ENCODE measurements at regions not wholly inside any gene's neighbourhood (a gene's known extent, or its start where the extent isn't known, plus 50 kb on each side); places are given as distances from the start of the nearest gene placed in this dataset.

DNA sequence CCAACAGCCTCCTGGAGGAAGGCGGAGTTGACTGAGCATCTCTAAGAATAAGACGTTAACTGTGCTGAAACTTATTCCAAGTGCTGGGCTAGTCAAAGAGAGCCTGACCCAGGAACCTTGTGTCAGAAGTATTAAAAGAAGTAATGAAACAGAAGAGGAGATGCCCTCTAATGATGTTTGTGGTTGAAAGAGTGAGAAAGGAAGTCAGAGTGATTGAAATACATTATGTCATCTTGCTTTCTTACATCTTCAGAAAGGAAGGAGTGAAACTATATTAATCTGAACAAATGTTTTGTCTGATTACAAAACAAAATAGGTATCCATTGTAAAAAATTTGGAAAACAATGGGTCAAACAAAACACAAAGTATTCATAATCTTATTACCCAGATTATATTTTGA lies 460.7 kb downstream of the NTRK2 start:
- H3K9me3 ChIP-seq (ENCODE audit: control insufficient read depth in 1 of 2, insufficient read depth in 1 of 2, low read length in 2 of 2): peaks cover 0 to 11% of the 10 kb centered on the region in 2 experiments
- H3K27me3 Mint-ChIP-seq: no peaks in the 10 kb centered on the region
- ATAC-seq (ENCODE audit: poor library complexity) (no peak), DNase-seq (no peak)
- H3K4me1 Mint-ChIP-seq (ENCODE audit: low read depth): no peaks in the 10 kb centered on the region
- H3K4me3 ChIP-seq (ENCODE audit: low read length): no peak overlapping the region
- no peak overlapping the region for H3K4me3 Mint-ChIP-seq
- intact Hi-C loops (cut with DNase I, micrococcal nuclease): no loop called here
- peaks cover 2% of the 10 kb centered on the region for H3K9me3 Mint-ChIP-seq
- TF ChIP-seq, protein P1, sequence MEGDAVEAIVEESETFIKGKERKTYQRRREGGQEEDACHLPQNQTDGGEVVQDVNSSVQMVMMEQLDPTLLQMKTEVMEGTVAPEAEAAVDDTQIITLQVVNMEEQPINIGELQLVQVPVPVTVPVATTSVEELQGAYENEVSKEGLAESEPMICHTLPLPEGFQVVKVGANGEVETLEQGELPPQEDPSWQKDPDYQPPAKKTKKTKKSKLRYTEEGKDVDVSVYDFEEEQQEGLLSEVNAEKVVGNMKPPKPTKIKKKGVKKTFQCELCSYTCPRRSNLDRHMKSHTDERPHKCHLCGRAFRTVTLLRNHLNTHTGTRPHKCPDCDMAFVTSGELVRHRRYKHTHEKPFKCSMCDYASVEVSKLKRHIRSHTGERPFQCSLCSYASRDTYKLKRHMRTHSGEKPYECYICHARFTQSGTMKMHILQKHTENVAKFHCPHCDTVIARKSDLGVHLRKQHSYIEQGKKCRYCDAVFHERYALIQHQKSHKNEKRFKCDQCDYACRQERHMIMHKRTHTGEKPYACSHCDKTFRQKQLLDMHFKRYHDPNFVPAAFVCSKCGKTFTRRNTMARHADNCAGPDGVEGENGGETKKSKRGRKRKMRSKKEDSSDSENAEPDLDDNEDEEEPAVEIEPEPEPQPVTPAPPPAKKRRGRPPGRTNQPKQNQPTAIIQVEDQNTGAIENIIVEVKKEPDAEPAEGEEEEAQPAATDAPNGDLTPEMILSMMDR (IDR thresholded peaks at IDR 0.05): no peak
- no peaks in the 10 kb centered on the region for H3K27me3 ChIP-seq (ENCODE audit: control insufficient read depth in 1 of 2, insufficient read depth in 2 of 2, low read length in 2 of 2)
- no peak overlapping the region for H3K27ac ChIP-seq (ENCODE audit: low read depth in 1 of 2, low read length in 2 of 2)
- H3K36me3 ChIP-seq (ENCODE audit: insufficient read depth, low read length): no peaks in the 10 kb centered on the region
- H3K36me3 Mint-ChIP-seq (ENCODE audit: low read depth): no peaks in the 10 kb centered on the region
- no peak overlapping the region for H3K27ac Mint-ChIP-seq
- ChIA-PET POLR2A (no interaction called here), CTCF (no interaction called here)
- H3K4me1 ChIP-seq (ENCODE audit: insufficient read depth, low read length): no peaks in the 10 kb centered on the region

DNA sequence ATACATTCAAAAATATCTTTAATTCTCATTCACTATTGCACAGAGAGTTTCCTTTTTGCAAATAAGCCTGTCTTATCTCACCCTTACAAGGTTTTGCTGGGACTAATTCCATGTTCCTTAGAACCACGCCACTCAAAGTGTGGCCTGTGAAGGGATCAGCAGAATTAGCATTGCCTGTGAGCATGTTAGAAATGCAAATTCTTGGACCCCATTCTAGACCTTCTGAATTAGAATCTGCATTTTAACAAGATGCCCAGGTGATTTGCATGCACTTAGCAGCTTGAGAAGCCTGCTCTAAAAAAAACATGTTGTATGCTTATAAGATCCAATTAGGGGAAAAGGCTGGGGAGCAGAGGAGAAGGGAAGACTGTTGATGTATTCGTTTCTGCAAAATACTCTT lies 460.0 kb downstream of the NTRK2 start:
- H3K36me3 Mint-ChIP-seq (ENCODE audit: low read depth): no peaks in the 10 kb centered on the region

DNA sequence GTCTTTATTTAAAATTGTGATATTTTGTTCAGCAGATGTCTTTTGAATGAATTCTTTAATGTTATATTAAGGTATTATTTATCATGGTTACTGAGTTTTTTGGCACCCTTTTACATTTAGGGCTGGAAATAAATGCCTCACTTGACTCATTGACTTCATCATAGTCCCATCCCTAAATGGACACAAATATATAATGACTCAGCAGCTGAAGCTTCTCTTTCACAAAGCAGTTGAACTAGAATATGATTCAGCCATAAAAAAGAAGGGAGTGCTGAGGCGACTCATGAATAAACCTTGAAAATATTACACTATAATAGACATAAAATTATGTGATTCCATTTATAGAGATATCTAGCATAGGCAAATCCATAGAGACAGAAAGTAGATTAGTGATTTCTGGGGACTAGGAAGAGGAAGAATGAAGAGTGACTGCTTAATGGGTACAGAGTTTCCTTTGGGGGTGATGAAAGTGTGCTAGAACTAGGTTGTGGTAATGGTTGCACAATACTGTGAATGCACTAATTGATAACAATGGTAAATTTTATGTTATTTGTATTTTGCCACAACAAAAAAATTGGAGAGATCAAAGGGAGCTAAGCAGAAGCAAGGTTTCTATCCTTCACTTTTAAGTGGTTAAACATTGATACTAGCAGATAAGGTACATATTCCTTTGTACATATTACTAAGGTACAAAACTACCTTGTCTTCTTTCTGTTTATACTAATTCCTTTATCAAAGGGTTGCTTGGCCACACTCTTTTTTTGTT lies 449.6 kb downstream of the NTRK2 start:
- TF ChIP-seq, protein P1 (IDR thresholded peaks at IDR 0.05): no peak
- no peaks in the 10 kb centered on the region for H3K9me3 ChIP-seq (ENCODE audit: control insufficient read depth in 1 of 2, insufficient read depth in 1 of 2, low read length in 2 of 2)
- CTCF ChIA-PET: no interaction called here
- H3K27ac ChIP-seq (ENCODE audit: low read depth in 1 of 2, low read length in 2 of 2): no peak overlapping the region
- Mint-ChIP-seq H3K9me3 (no peaks in the 10 kb centered on the region), H3K27ac (no peak overlapping the region), H3K4me1 (ENCODE audit: low read depth) (no peaks in the 10 kb centered on the region), H3K36me3 (ENCODE audit: low read depth) (no peaks in the 10 kb centered on the region), H3K27me3 (peaks cover 11% of the 10 kb centered on the region), H3K4me3 (no peak overlapping the region)
- ATAC-seq (ENCODE audit: poor library complexity) (no peak), DNase-seq (no peak)
- H3K36me3 ChIP-seq (ENCODE audit: insufficient read depth, low read length): no peaks in the 10 kb centered on the region
- no peak overlapping the region for H3K4me3 ChIP-seq (ENCODE audit: low read length)
- no peaks in the 10 kb centered on the region for H3K4me1 ChIP-seq (ENCODE audit: insufficient read depth, low read length)
- POLR2A ChIA-PET: no interaction called here
- intact Hi-C loops (cut with DNase I, micrococcal nuclease): no loop called here
- no peaks in the 10 kb centered on the region for H3K27me3 ChIP-seq (ENCODE audit: control insufficient read depth in 1 of 2, insufficient read depth in 2 of 2, low read length in 2 of 2)

More for the DNA sequence above, 460.0 kb downstream of the NTRK2 start:
- no peak for DNase-seq
- Histone ChIP-seq H3K4me3 (ENCODE audit: low read length) (no peak overlapping the region), H3K27me3 (ENCODE audit: control insufficient read depth in 1 of 2, insufficient read depth in 2 of 2, low read length in 2 of 2) (no peaks in the 10 kb centered on the region), H3K27ac (ENCODE audit: low read depth in 1 of 2, low read length in 2 of 2) (no peak overlapping the region), H3K36me3 (ENCODE audit: insufficient read depth, low read length) (no peaks in the 10 kb centered on the region), H3K9me3 (ENCODE audit: control insufficient read depth in 1 of 2, insufficient read depth in 1 of 2, low read length in 2 of 2) (peaks cover 0 to 11% of the 10 kb centered on the region in 2 experiments), H3K4me1 (ENCODE audit: insufficient read depth, low read length) (no peaks in the 10 kb centered on the region)
- H3K4me3 Mint-ChIP-seq: no peak overlapping the region
- H3K27me3 Mint-ChIP-seq: no peaks in the 10 kb centered on the region
- ChIA-PET POLR2A (no interaction called here), CTCF (no interaction called here)
- ATAC-seq (ENCODE audit: poor library complexity): no peak
- intact Hi-C loops (cut with DNase I, micrococcal nuclease): no loop called here
- H3K4me1 Mint-ChIP-seq (ENCODE audit: low read depth): no peaks in the 10 kb centered on the region
- H3K9me3 Mint-ChIP-seq: peaks cover 2% of the 10 kb centered on the region
- no peak overlapping the region for H3K27ac Mint-ChIP-seq
- TF ChIP-seq, protein P1 (IDR thresholded peaks at IDR 0.05): no peak
